ENCODE measurements at regions not wholly inside any gene's neighbourhood (a gene's known extent, or its start where the extent isn't known, plus 50 kb on each side); places are given as distances from the start of the nearest gene placed in this dataset.

DNA sequence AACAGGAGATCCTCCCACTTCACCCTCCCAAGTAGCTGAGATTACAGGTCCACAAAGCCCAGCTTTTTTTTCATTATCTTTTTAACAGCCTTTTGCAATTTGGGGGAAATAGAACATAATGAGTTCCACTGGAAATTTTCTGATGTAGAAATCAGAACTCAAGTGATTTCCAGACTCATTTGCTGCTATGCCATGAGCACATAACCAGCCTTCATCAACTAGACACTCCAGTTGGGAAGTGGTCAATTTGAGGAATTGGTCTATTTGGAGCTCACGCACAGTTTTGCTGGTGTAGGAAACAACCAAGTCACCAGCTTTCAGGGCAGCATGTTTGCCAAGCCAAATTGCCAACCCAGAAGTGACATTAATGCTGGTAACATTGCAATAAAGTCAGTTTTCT is 86.7 kb downstream of the MAFB start (continued):
- TF ChIP-seq, protein P1, sequence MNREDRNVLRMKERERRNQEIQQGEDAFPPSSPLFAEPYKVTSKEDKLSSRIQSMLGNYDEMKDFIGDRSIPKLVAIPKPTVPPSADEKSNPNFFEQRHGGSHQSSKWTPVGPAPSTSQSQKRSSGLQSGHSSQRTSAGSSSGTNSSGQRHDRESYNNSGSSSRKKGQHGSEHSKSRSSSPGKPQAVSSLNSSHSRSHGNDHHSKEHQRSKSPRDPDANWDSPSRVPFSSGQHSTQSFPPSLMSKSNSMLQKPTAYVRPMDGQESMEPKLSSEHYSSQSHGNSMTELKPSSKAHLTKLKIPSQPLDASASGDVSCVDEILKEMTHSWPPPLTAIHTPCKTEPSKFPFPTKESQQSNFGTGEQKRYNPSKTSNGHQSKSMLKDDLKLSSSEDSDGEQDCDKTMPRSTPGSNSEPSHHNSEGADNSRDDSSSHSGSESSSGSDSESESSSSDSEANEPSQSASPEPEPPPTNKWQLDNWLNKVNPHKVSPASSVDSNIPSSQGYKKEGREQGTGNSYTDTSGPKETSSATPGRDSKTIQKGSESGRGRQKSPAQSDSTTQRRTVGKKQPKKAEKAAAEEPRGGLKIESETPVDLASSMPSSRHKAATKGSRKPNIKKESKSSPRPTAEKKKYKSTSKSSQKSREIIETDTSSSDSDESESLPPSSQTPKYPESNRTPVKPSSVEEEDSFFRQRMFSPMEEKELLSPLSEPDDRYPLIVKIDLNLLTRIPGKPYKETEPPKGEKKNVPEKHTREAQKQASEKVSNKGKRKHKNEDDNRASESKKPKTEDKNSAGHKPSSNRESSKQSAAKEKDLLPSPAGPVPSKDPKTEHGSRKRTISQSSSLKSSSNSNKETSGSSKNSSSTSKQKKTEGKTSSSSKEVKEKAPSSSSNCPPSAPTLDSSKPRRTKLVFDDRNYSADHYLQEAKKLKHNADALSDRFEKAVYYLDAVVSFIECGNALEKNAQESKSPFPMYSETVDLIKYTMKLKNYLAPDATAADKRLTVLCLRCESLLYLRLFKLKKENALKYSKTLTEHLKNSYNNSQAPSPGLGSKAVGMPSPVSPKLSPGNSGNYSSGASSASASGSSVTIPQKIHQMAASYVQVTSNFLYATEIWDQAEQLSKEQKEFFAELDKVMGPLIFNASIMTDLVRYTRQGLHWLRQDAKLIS (CRISPR knock-in tag; IDR thresholded peaks at IDR 0.05; ENCODE audit: borderline replicate concordance), result no peak
- TF ChIP-seq ZBTB21 (CRISPR knock-in tag; IDR thresholded peaks at IDR 0.05; ENCODE audit: borderline replicate concordance) (no peak), NFE2L1 (CRISPR knock-in tag; IDR thresholded peaks at IDR 0.05) (no peak), E2F5 (CRISPR knock-in tag; IDR thresholded peaks at IDR 0.05) (no peak), ZNF423 (CRISPR knock-in tag; IDR thresholded peaks at IDR 0.05) (no peak)

DNA sequence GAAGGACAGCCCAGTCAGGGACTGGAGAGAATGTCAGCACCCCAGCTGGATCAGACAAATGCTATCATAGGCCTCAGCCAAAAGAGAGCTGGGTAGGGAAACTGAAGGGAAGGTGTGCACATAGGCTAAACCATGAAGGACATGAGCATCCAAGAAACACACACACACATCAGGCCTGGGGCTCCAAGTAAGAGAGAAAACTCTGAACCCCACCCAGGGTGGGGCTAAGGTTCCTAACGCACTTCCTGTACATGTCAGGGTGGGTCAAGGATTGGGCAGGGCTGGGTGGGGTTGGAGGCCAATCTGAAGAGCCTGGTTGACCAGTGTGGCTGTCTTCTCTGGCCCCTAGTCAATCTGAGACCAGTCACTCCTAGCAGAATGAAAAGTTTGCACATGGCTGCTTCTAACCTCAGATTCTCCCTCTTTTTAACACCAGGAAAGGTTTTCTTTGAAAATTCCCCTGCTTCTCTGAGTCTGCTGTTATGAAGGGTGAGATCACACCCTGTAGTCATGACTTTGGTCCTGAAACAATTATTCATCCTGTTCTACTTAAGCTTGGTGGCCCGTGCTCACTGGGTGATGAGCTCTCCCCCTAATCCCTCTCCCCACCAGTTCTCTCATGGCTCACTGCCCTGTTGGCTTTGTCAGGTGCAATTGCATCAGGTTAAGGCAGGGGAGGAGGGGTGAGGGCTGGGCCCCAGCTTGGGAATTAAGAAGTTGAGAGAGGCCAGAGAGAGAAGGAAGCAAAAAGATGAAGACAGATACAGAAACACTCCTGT is 88.4 kb downstream of the MAFB start:
- ChIA-PET POLR2A (no interaction called here), CTCF (no interaction called here)
- Mint-ChIP-seq H3K4me1 (no peaks in the 10 kb centered on the region), H3K4me3 (no peak overlapping the region), H3K36me3 (peaks cover 15% of the 10 kb centered on the region), H3K9me3 (peaks cover 28% of the 10 kb centered on the region), H3K27me3 (ENCODE audit: low read depth) (peaks cover 3% of the 10 kb centered on the region; the same call in 1 of the 2 replicates), H3K27ac (no peak overlapping the region)
- no peak for DNase-seq (ENCODE audit: low spot score)
- no peak for ATAC-seq
- TF ChIP-seq, protein P2, sequence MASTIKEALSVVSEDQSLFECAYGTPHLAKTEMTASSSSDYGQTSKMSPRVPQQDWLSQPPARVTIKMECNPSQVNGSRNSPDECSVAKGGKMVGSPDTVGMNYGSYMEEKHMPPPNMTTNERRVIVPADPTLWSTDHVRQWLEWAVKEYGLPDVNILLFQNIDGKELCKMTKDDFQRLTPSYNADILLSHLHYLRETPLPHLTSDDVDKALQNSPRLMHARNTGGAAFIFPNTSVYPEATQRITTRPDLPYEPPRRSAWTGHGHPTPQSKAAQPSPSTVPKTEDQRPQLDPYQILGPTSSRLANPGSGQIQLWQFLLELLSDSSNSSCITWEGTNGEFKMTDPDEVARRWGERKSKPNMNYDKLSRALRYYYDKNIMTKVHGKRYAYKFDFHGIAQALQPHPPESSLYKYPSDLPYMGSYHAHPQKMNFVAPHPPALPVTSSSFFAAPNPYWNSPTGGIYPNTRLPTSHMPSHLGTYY (CRISPR knock-in tag; IDR thresholded peaks at IDR 0.05), result no peak
- TF ChIP-seq NR3C1 (CRISPR knock-in tag; conservative IDR thresholded peaks at IDR 0.05; ENCODE audit: low read depth) (no peak), ELF4 (CRISPR knock-in tag; IDR thresholded peaks at IDR 0.05; ENCODE audit: low read depth) (no peak), ETV6 (CRISPR knock-in tag; IDR thresholded peaks at IDR 0.05) (no peak), HMGXB4 (CRISPR knock-in tag; IDR thresholded peaks at IDR 0.05) (no peak), GRHL2 (CRISPR knock-in tag; IDR thresholded peaks at IDR 0.05; ENCODE audit: insufficient replicate concordance, severe bottlenecking) (no peak), HMGA2 (CRISPR knock-in tag; IDR thresholded peaks at IDR 0.05) (no peak), ZNF423 (CRISPR knock-in tag; IDR thresholded peaks at IDR 0.05) (no peak), SMAD4 (CRISPR knock-in tag; IDR thresholded peaks at IDR 0.05) (no peak), KAT7 (CRISPR knock-in tag; IDR thresholded peaks at IDR 0.05; ENCODE audit: borderline replicate concordance) (no peak), NR1H2 (CRISPR knock-in tag; IDR thresholded peaks at IDR 0.05) (no peak), NFYB (CRISPR knock-in tag; conservative IDR thresholded peaks at IDR 0.05; ENCODE audit: low read depth) (no peak)
- TF ChIP-seq, protein P3, sequence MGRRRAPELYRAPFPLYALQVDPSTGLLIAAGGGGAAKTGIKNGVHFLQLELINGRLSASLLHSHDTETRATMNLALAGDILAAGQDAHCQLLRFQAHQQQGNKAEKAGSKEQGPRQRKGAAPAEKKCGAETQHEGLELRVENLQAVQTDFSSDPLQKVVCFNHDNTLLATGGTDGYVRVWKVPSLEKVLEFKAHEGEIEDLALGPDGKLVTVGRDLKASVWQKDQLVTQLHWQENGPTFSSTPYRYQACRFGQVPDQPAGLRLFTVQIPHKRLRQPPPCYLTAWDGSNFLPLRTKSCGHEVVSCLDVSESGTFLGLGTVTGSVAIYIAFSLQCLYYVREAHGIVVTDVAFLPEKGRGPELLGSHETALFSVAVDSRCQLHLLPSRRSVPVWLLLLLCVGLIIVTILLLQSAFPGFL (CRISPR knock-in tag; IDR thresholded peaks at IDR 0.05; ENCODE audit: borderline replicate concordance), result no peak
- TF ChIP-seq, protein P4, sequence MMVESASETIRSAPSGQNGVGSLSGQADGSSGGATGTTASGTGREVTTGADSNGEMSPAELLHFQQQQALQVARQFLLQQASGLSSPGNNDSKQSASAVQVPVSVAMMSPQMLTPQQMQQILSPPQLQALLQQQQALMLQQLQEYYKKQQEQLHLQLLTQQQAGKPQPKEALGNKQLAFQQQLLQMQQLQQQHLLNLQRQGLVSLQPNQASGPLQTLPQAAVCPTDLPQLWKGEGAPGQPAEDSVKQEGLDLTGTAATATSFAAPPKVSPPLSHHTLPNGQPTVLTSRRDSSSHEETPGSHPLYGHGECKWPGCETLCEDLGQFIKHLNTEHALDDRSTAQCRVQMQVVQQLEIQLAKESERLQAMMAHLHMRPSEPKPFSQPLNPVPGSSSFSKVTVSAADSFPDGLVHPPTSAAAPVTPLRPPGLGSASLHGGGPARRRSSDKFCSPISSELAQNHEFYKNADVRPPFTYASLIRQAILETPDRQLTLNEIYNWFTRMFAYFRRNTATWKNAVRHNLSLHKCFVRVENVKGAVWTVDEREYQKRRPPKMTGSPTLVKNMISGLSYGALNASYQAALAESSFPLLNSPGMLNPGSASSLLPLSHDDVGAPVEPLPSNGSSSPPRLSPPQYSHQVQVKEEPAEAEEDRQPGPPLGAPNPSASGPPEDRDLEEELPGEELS (CRISPR knock-in tag; IDR thresholded peaks at IDR 0.05), result no peak
- TF ChIP-seq, protein P1 (CRISPR knock-in tag; IDR thresholded peaks at IDR 0.05; ENCODE audit: borderline replicate concordance), result no peak
- TF ChIP-seq, protein P5, sequence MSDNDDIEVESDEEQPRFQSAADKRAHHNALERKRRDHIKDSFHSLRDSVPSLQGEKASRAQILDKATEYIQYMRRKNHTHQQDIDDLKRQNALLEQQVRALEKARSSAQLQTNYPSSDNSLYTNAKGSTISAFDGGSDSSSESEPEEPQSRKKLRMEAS (CRISPR knock-in tag; IDR thresholded peaks at IDR 0.05), result no peak

Measured in WTC11 (cell line).